ENCODE measurements at regions not wholly inside any gene's neighbourhood (a gene's known extent, or its start where the extent isn't known, plus 50 kb on each side); places are given as distances from the start of the nearest gene placed in this dataset.

- DNase-seq = no peak
These were observed 624.8 kb upstream of the TMEM132C start for GRCh38 chr12:127642208-127642607.

GRCh38 chr12:127648321-127648720 is 618.6 kb upstream of the TMEM132C start:
- DNase-seq = no peak

- no peak for DNase-seq
These were observed 617.0 kb upstream of the TMEM132C start for GRCh38 chr12:127649961-127650360.

DNA sequence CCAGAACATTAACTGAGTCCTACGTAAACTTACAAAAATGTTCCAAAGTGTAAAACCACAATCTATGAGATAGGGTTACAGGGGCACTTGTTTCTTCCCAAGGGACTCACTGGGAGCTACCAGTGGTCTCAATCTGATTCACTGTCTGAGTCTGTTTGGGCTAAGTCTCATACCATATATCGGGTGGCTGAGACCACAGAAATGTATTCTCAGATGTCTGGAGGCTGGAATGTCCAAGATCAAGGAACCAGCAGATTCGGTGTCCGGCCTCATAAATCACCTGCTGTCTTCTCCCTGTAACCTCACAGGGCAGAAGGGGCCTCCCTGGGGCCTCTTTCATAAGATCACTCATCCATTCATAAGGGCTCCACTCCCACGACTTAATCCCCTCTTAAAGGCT is 616.3 kb upstream of the TMEM132C start:
- DNase-seq = no peak

GRCh38 chr12:127652281-127652680 is 614.7 kb upstream of the TMEM132C start:
- DNase-seq = no peak

GRCh38 chr12:127654383-127654985 is 612.5 kb upstream of the TMEM132C start:
- no peak for DNase-seq

GRCh38 chr12:127655691-127656090 is 611.3 kb upstream of the TMEM132C start:
- DNase-seq = no peak

GRCh38 chr12:127656266-127656665 is 610.7 kb upstream of the TMEM132C start:
- DNase-seq = no peak

DNA sequence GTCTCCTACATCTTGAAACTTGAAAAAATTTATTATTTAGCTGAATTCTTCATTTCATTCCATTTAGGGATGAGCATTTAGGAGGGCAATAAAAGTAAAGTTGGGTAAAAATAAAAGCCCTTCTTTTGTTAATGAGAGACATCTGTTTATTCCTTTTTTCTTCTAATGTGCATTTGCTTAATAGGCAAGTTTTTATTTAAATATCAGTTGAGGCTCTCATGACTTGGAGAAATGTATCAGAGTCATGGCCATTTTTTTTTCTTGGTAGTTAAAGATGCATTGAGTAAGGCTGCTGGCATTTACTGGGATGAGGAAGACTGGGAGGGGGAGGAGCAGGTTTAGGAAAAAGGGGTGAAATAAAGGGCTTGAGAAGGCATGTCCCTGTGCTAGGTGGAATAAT is 609.9 kb upstream of the TMEM132C start:
- no peak for DNase-seq

- DNase-seq = no peak
These were observed 606.0 kb upstream of the TMEM132C start for GRCh38 chr12:127660961-127661360.

- DNase-seq = no peak
These were observed 603.3 kb upstream of the TMEM132C start for GRCh38 chr12:127663716-127664115.

DNA sequence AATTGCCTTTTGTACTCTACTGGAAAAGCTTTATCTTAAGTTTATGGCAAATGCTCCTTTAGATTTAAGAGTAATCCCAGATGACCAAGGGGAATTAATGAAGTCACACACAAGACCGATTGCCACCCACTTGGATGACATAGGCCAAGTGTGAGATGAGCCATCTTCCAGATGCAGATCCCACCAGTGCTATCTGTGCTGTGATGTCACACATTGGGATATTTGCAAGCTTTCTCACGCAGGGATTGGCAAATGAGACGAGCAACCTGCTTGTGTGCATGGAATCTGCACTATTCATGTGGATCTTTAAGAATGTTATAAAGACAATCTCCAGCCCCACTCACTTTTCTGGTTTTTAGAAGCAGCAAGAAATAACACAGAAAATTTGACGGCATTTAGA is 602.1 kb upstream of the TMEM132C start:
- no peak for DNase-seq

- DNase-seq = no peak
These were observed 599.8 kb upstream of the TMEM132C start for GRCh38 chr12:127667131-127667685.

DNA sequence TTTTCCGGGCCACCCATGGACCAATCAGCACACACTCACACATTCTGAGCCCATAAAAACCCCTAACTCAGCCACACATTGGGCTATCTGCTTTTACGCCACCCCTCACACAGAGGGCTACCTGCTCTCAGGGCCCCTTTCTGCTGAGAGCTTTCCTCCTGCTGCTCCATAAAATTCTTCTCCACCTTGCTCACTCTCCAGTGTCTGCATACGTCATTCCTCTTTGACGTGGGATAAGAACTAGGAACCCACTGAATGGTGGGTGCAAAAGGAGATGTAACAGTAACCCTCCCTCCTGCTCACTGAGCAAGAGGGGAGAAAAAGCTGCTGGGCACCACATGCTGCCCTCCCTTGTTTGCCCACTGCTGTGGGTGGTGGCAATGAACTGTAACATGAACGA is 596.7 kb upstream of the TMEM132C start:
- no peak for DNase-seq

GRCh38 chr12:127670796-127671195 is 596.2 kb upstream of the TMEM132C start:
- DNase-seq = no peak

DNA sequence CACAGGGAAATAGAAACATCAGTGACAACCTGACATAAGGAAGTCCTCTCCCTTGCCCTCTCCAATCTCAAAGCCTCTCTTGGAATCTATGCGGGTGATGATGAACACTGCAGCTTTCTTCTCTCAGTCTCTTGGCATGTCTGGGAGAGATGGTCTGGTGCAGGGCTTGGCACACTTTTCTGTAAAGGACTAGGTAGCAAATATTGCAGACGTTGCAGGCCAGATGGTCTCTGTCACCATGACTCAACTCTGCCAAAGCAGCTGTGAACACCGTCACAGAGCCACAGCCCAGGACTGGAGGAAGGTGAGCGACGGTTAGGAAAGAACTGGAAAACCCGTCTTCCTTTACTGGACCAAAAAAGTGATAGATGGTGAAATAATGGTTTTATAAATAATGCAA is 591.0 kb upstream of the TMEM132C start:
- no peak for DNase-seq

- DNase-seq = peak in 2 of 6 experiments; percentile 1 to 13
These were observed 589.3 kb upstream of the TMEM132C start for GRCh38 chr12:127677537-127678131.

DNA sequence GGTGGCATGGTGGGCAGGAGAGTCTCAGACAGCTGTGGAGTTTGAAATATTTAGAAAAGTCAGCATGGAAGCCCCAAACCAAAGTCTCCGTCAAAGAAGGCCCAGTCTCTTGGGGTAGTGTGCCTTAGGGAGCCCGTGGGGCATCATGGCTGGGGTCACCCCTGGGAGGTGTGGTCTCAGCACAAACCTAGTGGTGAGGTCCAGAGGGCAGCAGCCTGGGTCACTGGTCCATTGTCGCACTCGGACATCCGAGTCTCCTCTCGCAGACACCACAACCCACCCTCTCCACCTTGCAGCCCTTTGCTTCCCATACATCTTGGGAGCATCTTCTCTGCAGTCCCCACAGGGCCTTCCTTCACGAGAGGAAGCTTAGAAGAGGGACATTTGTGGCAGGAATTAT is 588.0 kb upstream of the TMEM132C start:
- no peak for DNase-seq

- DNase-seq = no peak
These were observed 586.5 kb upstream of the TMEM132C start for GRCh38 chr12:127680516-127680915.

DNA sequence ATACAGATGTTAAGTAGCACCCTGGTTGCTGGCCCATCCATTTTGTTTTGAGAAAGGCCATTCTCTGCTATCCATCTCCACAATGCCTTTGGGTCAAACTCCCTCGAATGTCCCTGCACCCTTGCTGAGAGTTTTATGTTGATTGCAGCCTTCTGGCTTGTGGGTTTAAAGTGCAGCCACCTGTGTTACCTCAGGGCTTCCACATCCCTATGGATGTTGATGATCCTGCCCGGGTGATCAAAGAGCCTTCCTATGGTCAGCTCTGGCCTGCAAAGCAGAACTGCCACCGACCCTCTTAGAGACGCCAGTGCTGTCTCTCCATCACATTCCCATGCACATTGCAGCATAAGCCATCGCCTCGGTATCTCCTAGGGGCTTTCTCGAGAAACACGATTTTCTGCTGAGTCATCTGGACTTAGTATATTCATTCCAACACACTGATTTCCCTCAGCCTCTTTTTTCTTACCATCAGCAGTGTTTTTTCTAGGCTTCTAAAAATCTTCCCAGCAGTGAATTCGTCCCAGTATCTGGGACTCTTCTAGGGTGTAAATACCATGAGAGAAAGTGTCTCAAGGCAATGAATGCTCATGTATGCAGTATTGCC is 585.7 kb upstream of the TMEM132C start:
- DNase-seq = no peak

DNA sequence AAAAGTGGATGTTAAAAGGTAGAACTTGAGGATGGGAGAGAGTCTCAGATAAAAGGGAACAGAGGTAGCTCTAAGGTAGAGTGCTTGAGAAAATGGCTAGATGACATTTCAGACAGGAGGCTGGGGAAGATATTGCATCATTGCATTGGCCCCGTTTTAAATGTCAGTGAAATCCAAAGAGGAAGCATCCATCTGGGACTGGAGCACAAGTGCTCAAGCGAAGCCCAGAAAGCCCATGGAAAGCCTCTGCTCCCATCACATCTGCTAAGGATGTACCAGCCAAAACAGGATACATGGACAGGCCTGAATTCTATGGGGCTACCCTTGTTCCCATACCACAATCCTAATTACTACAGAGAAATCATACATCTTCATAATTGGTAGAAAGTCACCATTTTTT is 581.5 kb upstream of the TMEM132C start:
- DNase-seq = no peak

DNA sequence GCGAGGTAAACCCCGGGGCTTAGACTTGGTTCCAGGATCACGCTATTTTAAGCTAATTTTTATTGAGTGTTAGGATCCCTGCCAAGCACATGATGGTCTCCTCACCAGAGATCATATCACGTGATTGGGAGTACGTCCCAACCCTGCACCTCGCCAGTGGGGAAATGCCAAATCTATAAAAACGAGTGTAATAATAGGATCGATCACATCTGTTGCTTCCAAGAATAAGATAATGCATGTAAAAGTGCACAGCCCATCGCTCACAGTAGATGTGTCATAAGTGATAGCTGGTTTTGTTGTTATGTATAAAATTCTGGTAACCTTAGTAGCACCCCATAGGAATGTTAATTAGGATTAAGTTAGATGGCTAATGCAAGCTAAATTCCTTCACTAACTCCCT is 581.0 kb upstream of the TMEM132C start:
- DNase-seq = no peak

GRCh38 chr12:127687181-127687580 is 579.8 kb upstream of the TMEM132C start:
- DNase-seq = no peak

DNA sequence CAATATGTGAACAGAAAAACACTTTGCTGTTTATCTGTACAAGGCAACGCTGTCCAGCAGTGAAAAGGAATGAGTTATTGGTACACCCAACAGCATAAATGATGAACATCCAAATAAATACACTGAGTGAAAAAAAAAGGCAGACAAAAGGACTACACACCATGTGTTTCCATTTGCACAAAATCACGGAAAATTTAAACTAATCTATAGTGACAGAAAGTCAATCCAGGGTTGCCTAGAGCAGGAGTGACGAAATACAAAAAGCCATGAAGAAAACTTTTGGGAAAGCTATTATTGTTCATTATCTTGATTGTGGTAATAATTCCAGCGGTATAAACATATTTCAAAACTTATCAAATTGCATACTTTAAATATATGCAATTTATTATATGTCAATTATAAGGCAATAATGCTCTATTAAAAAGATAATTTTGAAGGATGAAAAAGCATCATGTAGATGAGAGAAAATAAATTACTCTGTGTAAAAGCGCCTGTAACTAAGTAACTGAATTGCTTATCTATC is 578.0 kb upstream of the TMEM132C start:
- no peak for DNase-seq
